PC-3 (cell line): ENCODE measurements at regions not wholly inside any gene's neighbourhood (a gene's known extent, or its start where the extent isn't known, plus 50 kb on each side); places are given as distances from the start of the nearest gene placed in this dataset.

Source experiments
- ATAC-seq: fragments of 200-7000 bp; cut with Tn5 transposase; 2 replicates; pipeline ENCODE4 v1.9.1; 2020; ENCODE audit warnings: mild to moderate bottlenecking, moderate library complexity
- BruUV-seq: library from RNA; stranded (reverse); fragments of 400-500 nt; replicated peaks from 2 replicates; lab custom pipeline; 2021; lab: Mats Ljungman, UMichigan
- CTCF ChIA-PET: fragments of 300-600 bp; sonication (Branson Sonifier 250); formaldehyde crosslinking; loops from one replicate; lab custom pipeline; 2022; ENCODE audit warnings: antibody characterized with exemption; lab: Charles Lee
- POLR2A ChIA-PET: fragments of 300-600 bp; sonication (Branson Sonifier 250); formaldehyde crosslinking; loops from one replicate; lab custom pipeline; 2022; ENCODE audit warnings: antibody characterized with exemption; ENCODE audit not compliant: unreplicated experiment; lab: Charles Lee
- DNase-seq: peaks from one replicate; pipeline ENCODE4 v3.0.0-alpha.2; 2015
- H2AFZ ChIP-seq: fragments of 300-600 bp; sonication (generic); 2 replicates; pipeline ENCODE4 v1.6.0; 2016; ENCODE audit warnings: antibody characterized with exemption, low read length
- H3F3A ChIP-seq: fragments of 300-600 bp; sonication (generic); one replicate; pipeline ENCODE4 v1.6.0; 2017; ENCODE audit warnings: antibody characterized with exemption, low read length, control low read depth, mild to moderate bottlenecking; ENCODE audit not compliant: unreplicated experiment
- H3K27ac ChIP-seq: fragments of 300-600 bp; sonication (generic); 2 replicates; pipeline ENCODE4 v1.5.1; 2016; ENCODE audit warnings: mild to moderate bottlenecking, low read length
- H3K27me3 ChIP-seq: fragments of 300-600 bp; sonication (generic); 2 replicates; pipeline ENCODE4 v1.6.1; 2016; ENCODE audit warnings: low read length, mixed read lengths
- H3K36me3 ChIP-seq: fragments of 300-600 bp; sonication (generic); 2 replicates; pipeline ENCODE4 v1.6.1; 2016; ENCODE audit warnings: low read depth, mixed run types, low read length, mixed read lengths
- H3K4me1 ChIP-seq: fragments of 300-600 bp; sonication (generic); 2 replicates; pipeline ENCODE4 v1.5.1; 2016; ENCODE audit warnings: low read length; ENCODE audit not compliant: insufficient read depth
- H3K4me2 ChIP-seq: fragments of 300-600 bp; sonication (generic); 2 replicates; pipeline ENCODE4 v1.6.0; 2016; ENCODE audit warnings: low read length
- H3K4me3 ChIP-seq: fragments of 300-600 bp; sonication (generic); 2 replicates; pipeline ENCODE4 v1.5.1; 2016; ENCODE audit warnings: mild to moderate bottlenecking, low read length, mixed read lengths
- H3K79me2 ChIP-seq: fragments of 300-600 bp; sonication (generic); 2 replicates; pipeline ENCODE4 v1.6.1; 2017; ENCODE audit warnings: low read length, mixed read lengths
- H3K9ac ChIP-seq: fragments of 300-600 bp; sonication (generic); 2 replicates; pipeline ENCODE4 v1.6.0; 2016; ENCODE audit warnings: mild to moderate bottlenecking, low read length
- H3K9me2 ChIP-seq: fragments of 300-600 bp; sonication (generic); replicated peaks from 2 replicates; pipeline ENCODE4 v1.6.1; 2016; ENCODE audit warnings: mixed run types, low read length, mixed read lengths
- H3K9me3 ChIP-seq: fragments of 300-600 bp; sonication (generic); 2 replicates; pipeline ENCODE4 v1.6.1; 2016; ENCODE audit warnings: low read length, mixed read lengths
- H4K20me1 ChIP-seq: fragments of 300-600 bp; sonication (generic); 2 replicates; pipeline ENCODE4 v1.6.1; 2016; ENCODE audit warnings: low read length, mixed read lengths
- CTCF ChIP-seq: fragments of 300-600 bp; sonication (generic); conservative IDR thresholded peaks from 2 replicates; pipeline ENCODE4 v1.5.1; 2017; ENCODE audit warnings: antibody characterized with exemption, low read depth, mild to moderate bottlenecking, low read length
- EZH2 ChIP-seq: fragments of 300-600 bp; sonication (generic); IDR thresholded peaks from one replicate; pipeline ENCODE4 v1.6.1; 2017; ENCODE audit warnings: antibody characterized with exemption, mild to moderate bottlenecking, low read length; ENCODE audit not compliant: unreplicated experiment
- EZH2phosphoT487 ChIP-seq: fragments of 300-600 bp; sonication (generic); IDR thresholded peaks from 2 replicates; pipeline ENCODE4 v1.6.1; 2018; ENCODE audit warnings: mild to moderate bottlenecking, antibody characterized with exemption, low read length, borderline replicate concordance
- intact Hi-C: fragments of 100-400 bp; cut with micrococcal nuclease; formaldehyde crosslinking; loops from 2 replicates; pipeline ENCODE4 v1.9.0; 2023

- Histone ChIP-seq H2AFZ (no peak overlapping the region), H3K27me3 (no peaks in the 10 kb centered on the region), H3K4me2 (no peak overlapping the region), H3K4me1 (no peaks in the 10 kb centered on the region), H3K27ac (no peak overlapping the region), H3K4me3 (no peak overlapping the region), H3K36me3 (no peaks in the 10 kb centered on the region), H3F3A (no peaks in the 10 kb centered on the region), H3K9ac (no peak overlapping the region), H3K9me3 (no peaks in the 10 kb centered on the region), H4K20me1 (no peaks in the 10 kb centered on the region), H3K9me2 (no peaks in the 10 kb centered on the region), H3K79me2 (no peaks in the 10 kb centered on the region)
- POLR2A ChIA-PET: no interaction called here
- ATAC-seq: no peak
- intact Hi-C loops: loop anchor here (10.0 kb wide), 2 partner anchors 174 to 374 kb away; no protein-coding TSS in a partner anchor
- CTCF ChIA-PET: no interaction called here
- TF ChIP-seq EZH2phosphoT487 (no peak), CTCF (no peak), EZH2 (no peak)
- no peak for DNase-seq
- no TSS peak for BruUV-seq
Measured at GRCh38 chr18:30450927-30451326, 591.6 kb downstream of the DSC3 start.

GRCh38 chr18:30446605-30447004, 595.9 kb downstream of the DSC3 start:
- Histone ChIP-seq H2AFZ (no peak overlapping the region), H3K27me3 (no peaks in the 10 kb centered on the region), H3K9me3 (no peaks in the 10 kb centered on the region), H3K79me2 (no peaks in the 10 kb centered on the region), H3K9ac (no peak overlapping the region), H3K36me3 (no peaks in the 10 kb centered on the region), H3F3A (no peaks in the 10 kb centered on the region), H3K27ac (no peak overlapping the region), H3K9me2 (no peaks in the 10 kb centered on the region), H3K4me3 (no peak overlapping the region), H4K20me1 (no peaks in the 10 kb centered on the region), H3K4me2 (no peak overlapping the region), H3K4me1 (no peaks in the 10 kb centered on the region)
- ChIA-PET CTCF (no interaction called here), POLR2A (no interaction called here)
- no TSS peak for BruUV-seq
- ATAC-seq (no peak), DNase-seq (no peak)
- intact Hi-C loops: no loop called here
- TF ChIP-seq CTCF: no peak
- TF ChIP-seq EZH2: no peak
- TF ChIP-seq EZH2phosphoT487: no peak

GRCh38 chr18:30444544-30444943, 598.0 kb downstream of the DSC3 start:
- no peaks in the 10 kb centered on the region for H4K20me1 ChIP-seq
- no peaks in the 10 kb centered on the region for H3K9me2 ChIP-seq
- no peak for TF ChIP-seq EZH2
- TF ChIP-seq CTCF: no peak
- TF ChIP-seq EZH2phosphoT487: no peak
- H3K27ac ChIP-seq: no peak overlapping the region
- intact Hi-C loops: no loop called here
- no peaks in the 10 kb centered on the region for H3K9me3 ChIP-seq
- no peaks in the 10 kb centered on the region for H3K27me3 ChIP-seq
- H3K79me2 ChIP-seq: no peaks in the 10 kb centered on the region
- DNase-seq (no peak), ATAC-seq (no peak)
- no peaks in the 10 kb centered on the region for H3K36me3 ChIP-seq
- no peaks in the 10 kb centered on the region for H3K4me1 ChIP-seq
- CTCF ChIA-PET: no interaction called here
- no peak overlapping the region for H3K4me2 ChIP-seq
- BruUV-seq: no TSS peak
- H3K4me3 ChIP-seq: no peak overlapping the region
- POLR2A ChIA-PET: no interaction called here
- H3K9ac ChIP-seq: no peak overlapping the region
- no peaks in the 10 kb centered on the region for H3F3A ChIP-seq
- no peak overlapping the region for H2AFZ ChIP-seq
